GM23338 (cell line): ENCODE measurements at regions not wholly inside any gene's neighbourhood (a gene's known extent, or its start where the extent isn't known, plus 50 kb on each side); places are given as distances from the start of the nearest gene placed in this dataset.

Experiments used
- ATAC-seq: fragments of 200-7000 bp; cut with Tn5 transposase; 3 replicates; pipeline ENCODE4 v1.9.1; 2020
- DNase-seq: peaks from one replicate; pipeline ENCODE4 v3.0.0-alpha.2; 2015; ENCODE audit warnings: low spot score
- H2AFZ ChIP-seq: fragments of 200-600 bp; sonication (generic); 2 replicates; pipeline ENCODE4 v1.8.0; 2016; ENCODE audit warnings: antibody characterized with exemption, mild to moderate bottlenecking, moderate library complexity
- H3F3A ChIP-seq: fragments of 200-600 bp; sonication (generic); replicated peaks from 2 replicates; pipeline ENCODE4 v1.8.0; 2017; ENCODE audit warnings: antibody characterized with exemption, mixed run types, low read depth
- H3K27ac ChIP-seq: fragments of 200-600 bp; sonication (generic); 2 replicates; pipeline ENCODE4 v1.6.1; 2016; ENCODE audit warnings: low read depth
- H3K27me3 ChIP-seq: fragments of 200-600 bp; sonication (generic); 2 replicates; pipeline ENCODE4 v1.8.0; 2016; ENCODE audit warnings: mild to moderate bottlenecking, mixed run types, moderate library complexity; ENCODE audit not compliant: insufficient read depth
- H3K36me3 ChIP-seq: fragments of 200-600 bp; sonication (generic); 2 replicates; pipeline ENCODE4 v1.8.0; 2016; ENCODE audit warnings: mild to moderate bottlenecking; ENCODE audit not compliant: insufficient read depth
- H3K4me1 ChIP-seq: fragments of 200-600 bp; sonication (generic); 2 replicates; pipeline ENCODE4 v1.8.0; 2016; ENCODE audit warnings: mild to moderate bottlenecking, moderate library complexity; ENCODE audit not compliant: insufficient read depth
- H3K4me2 ChIP-seq: fragments of 200-600 bp; sonication (generic); 2 replicates; pipeline ENCODE4 v1.7.1; 2017; ENCODE audit warnings: mixed run types
- H3K4me3 ChIP-seq: fragments of 200-600 bp; sonication (generic); 2 replicates; pipeline ENCODE4 v1.6.1; 2016; ENCODE audit warnings: mixed run types
- H3K79me2 ChIP-seq: fragments of 200-600 bp; sonication (generic); replicated peaks from 2 replicates; pipeline ENCODE4 v1.8.0; 2017; ENCODE audit warnings: mild to moderate bottlenecking; ENCODE audit not compliant: insufficient read depth
- H3K9me2 ChIP-seq: fragments of 200-600 bp; sonication (generic); 2 replicates; pipeline ENCODE4 v1.8.0; 2017; ENCODE audit not compliant: insufficient read depth
- H4K20me1 ChIP-seq: fragments of 200-600 bp; sonication (generic); replicated peaks from 2 replicates; pipeline ENCODE4 v1.8.0; 2017; ENCODE audit warnings: mild to moderate bottlenecking; ENCODE audit not compliant: insufficient read depth
- H3K27ac Mint-ChIP-seq: 2 replicates; pipeline ENCODE4 v1.8.0; 2020; ENCODE audit warnings: inconsistent platforms, mild to moderate bottlenecking, moderate library complexity, mixed read lengths
- H3K27me3 Mint-ChIP-seq: 3 replicates; pipeline ENCODE4 v1.8.0; 2022; ENCODE audit warnings: low read depth, mild to moderate bottlenecking, moderate library complexity, mixed read lengths, inconsistent platforms; ENCODE audit not compliant: insufficient read depth, poor library complexity
- H3K36me3 Mint-ChIP-seq: 3 replicates; pipeline ENCODE4 v1.8.0; 2021; ENCODE audit warnings: low read depth, mild to moderate bottlenecking, inconsistent platforms, moderate library complexity, mixed read lengths
- H3K4me1 Mint-ChIP-seq: 3 replicates; pipeline ENCODE4 v1.8.0; 2020; ENCODE audit warnings: mild to moderate bottlenecking, inconsistent platforms, mixed read lengths
- H3K4me3 Mint-ChIP-seq: 3 replicates; pipeline ENCODE4 v1.8.0; 2021; ENCODE audit warnings: moderate library complexity, mild to moderate bottlenecking, inconsistent platforms, mixed read lengths
- H3K9me3 Mint-ChIP-seq: 3 replicates; pipeline ENCODE4 v1.8.0; 2020; ENCODE audit warnings: moderate library complexity, mild to moderate bottlenecking, inconsistent platforms, mixed read lengths
- CREB1 ChIP-seq: fragments of 250-450 bp; sonication (Bioruptor Pico); IDR thresholded peaks from 2 replicates; pipeline ENCODE4 v1.5.0; 2020; ENCODE audit warnings: low read depth, mild to moderate bottlenecking, moderate library complexity
- CTCF ChIP-seq, 2 experiments: fragments of 200-600 bp in 1 of 2; sonication (generic) in 1 of 2; conservative IDR thresholded peaks; 2 replicates each; pipeline versions ENCODE4 v1.5.1 to v1.6.1; 2016 to 2017; ENCODE audit warnings: antibody characterized with exemption in 2 of 2, low read depth in 2 of 2, mild to moderate bottlenecking in 2 of 2, moderate library complexity in 1 of 2
- ETS1 ChIP-seq: IDR thresholded peaks from 2 replicates; pipeline ENCODE4 v1.6.1; 2016; ENCODE audit warnings: antibody characterized with exemption
- EZH2 ChIP-seq: fragments of 200-600 bp; sonication (generic); IDR thresholded peaks from one replicate; pipeline ENCODE4 v1.8.0; 2017; ENCODE audit warnings: antibody characterized with exemption, mild to moderate bottlenecking, low read depth; ENCODE audit not compliant: unreplicated experiment
- EZH2phosphoT487 ChIP-seq: fragments of 200-600 bp; sonication (generic); IDR thresholded peaks from one replicate; pipeline ENCODE4 v1.8.1; 2018; ENCODE audit warnings: antibody characterized with exemption; ENCODE audit not compliant: unreplicated experiment
- POLR2AphosphoS5 ChIP-seq: IDR thresholded peaks from 2 replicates; pipeline ENCODE4 v1.6.1; 2016; ENCODE audit warnings: antibody characterized with exemption, low read depth
- STAT1 ChIP-seq: IDR thresholded peaks from one replicate; pipeline ENCODE4 v1.6.1; 2016; ENCODE audit warnings: antibody characterized with exemption; ENCODE audit not compliant: unreplicated experiment
- ZNF114 ChIP-seq: fragments of 250-450 bp; sonication (Bioruptor Pico); IDR thresholded peaks from 2 replicates; pipeline ENCODE4 v1.5.0; 2020; ENCODE audit warnings: mild to moderate bottlenecking, moderate library complexity
- ZNF462 ChIP-seq: fragments of 250-450 bp; sonication (Bioruptor Pico); IDR thresholded peaks from 2 replicates; pipeline ENCODE4 v1.5.0; 2020; ENCODE audit warnings: mild to moderate bottlenecking, moderate library complexity

- TF ChIP-seq ZNF462 (CRISPR knock-in tag) (no peak), POLR2AphosphoS5 (no peak), EZH2 (no peak), EZH2phosphoT487 (no peak), ZNF114 (CRISPR knock-in tag) (no peak), CTCF (conservative IDR thresholded peaks at IDR 0.05; ENCODE audit: low read depth in 2 of 2) (no peak), ETS1 (no peak)
These were observed 79.5 kb upstream of the HIVEP3 start (continued) for GRCh38 chr1:41998250-41998649.

GRCh38 chr1:41997153-41997552 lies 78.4 kb upstream of the HIVEP3 start:
- H3K9me2 ChIP-seq: no peaks in the 10 kb centered on the region; the same call in 1 of the 2 replicates
- H3K4me1 ChIP-seq: no peaks in the 10 kb centered on the region
- no peaks in the 10 kb centered on the region for H3K36me3 Mint-ChIP-seq
- no peaks in the 10 kb centered on the region; the same call in 2 of the 3 replicates for H3K9me3 Mint-ChIP-seq
- no peak overlapping the region for H3K27ac Mint-ChIP-seq
- H4K20me1 ChIP-seq: no peaks in the 10 kb centered on the region
- TF ChIP-seq STAT1: no peak
- TF ChIP-seq ZNF114 (CRISPR knock-in tag): no peak
- TF ChIP-seq EZH2phosphoT487: no peak
- TF ChIP-seq CREB1 (CRISPR knock-in tag): no peak
- H3K4me3 ChIP-seq: no peak overlapping the region
- no peak for DNase-seq
- no peaks in the 10 kb centered on the region for H3F3A ChIP-seq
- no peaks in the 10 kb centered on the region for H3K27me3 Mint-ChIP-seq
- H3K27ac ChIP-seq: no peak overlapping the region
- no peak overlapping the region for H3K4me3 Mint-ChIP-seq
- H3K4me1 Mint-ChIP-seq: no peaks in the 10 kb centered on the region
- H3K4me2 ChIP-seq: no peak overlapping the region
- no peak for ATAC-seq
- no peak overlapping the region for H2AFZ ChIP-seq
- H3K79me2 ChIP-seq: no peaks in the 10 kb centered on the region
- H3K27me3 ChIP-seq: no peaks in the 10 kb centered on the region
- H3K36me3 ChIP-seq: no peaks in the 10 kb centered on the region
